ENCODE measurements at regions not wholly inside any gene's neighbourhood (a gene's known extent, or its start where the extent isn't known, plus 50 kb on each side); places are given as distances from the start of the nearest gene placed in this dataset.

DNA sequence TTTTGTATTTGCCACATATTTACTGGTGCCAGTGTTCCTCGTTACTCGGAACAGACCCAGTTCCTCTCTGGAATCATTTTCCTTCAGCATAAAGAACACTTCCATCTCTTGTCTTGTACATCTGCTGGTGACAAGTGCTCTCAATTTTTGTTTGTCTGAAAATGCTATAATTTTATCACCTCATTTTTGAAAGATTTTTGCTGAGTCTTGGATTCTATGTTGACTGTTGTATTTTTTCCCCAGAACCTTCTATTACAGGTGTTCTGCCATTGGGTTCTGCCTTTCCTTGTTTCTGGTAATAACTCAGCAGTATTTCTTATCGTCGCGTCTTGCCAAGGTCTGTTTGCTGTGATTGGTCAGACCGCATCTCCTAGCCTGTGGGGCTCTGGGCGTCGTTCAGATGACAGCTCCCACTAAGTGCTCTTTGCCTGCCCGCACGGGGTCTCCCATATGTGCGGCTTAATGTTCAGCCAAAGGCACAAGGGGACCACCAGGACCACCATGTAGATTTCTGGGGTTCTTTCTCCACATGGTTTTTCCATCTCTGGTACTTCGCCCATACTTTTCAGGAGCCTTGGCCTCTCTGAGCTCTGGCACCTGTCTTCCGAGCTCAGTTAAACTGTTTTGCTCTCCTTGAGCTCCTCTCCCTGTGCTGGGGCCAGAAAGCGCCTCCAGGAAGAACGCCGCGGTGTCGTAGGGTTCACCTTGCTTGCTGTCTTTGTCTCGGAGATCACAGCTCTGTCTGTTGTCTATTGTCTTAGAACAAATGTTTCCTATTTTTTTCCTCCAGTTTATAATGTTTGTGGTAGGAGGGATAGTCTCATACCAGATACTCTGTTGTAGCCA is 80.0 kb downstream of the METRNL start:
- no TSS peak for BruUV-seq (replicated peaks)
- intact Hi-C loops (cut with micrococcal nuclease; ENCODE audit: unreplicated experiment), result no loop called here

More for the DNA sequence above, 80.0 kb downstream of the METRNL start:
- POLR2A ChIA-PET, result no interaction called here
- 47% methylated on average over 19 of the region's 19 CpGs for WGBS (ENCODE audit: insufficient coverage, insufficient replicate concordance, low lambda C conversion rate, missing lambda C conversion rate)
- H3K27me3 ChIP-seq (replicated peaks in 1 of 2; ENCODE audit: control insufficient read depth in 2 of 2, insufficient read depth in 2 of 2, low read length in 1 of 2), result no peaks in the 10 kb centered on the region
- DNase-seq (ENCODE audit: low read depth, low spot score) (no peak), FAIRE-seq (no peak), ATAC-seq (no peak)
- SMC1A ChIA-PET (ENCODE audit: uncharacterized antibody, unreplicated experiment), result no interaction called here
- no peaks in the 10 kb centered on the region for H4K20me1 ChIP-seq (ENCODE audit: control insufficient read depth, insufficient read depth)
- RAD21 ChIA-PET (ENCODE audit: unreplicated experiment), result no interaction called here
- H3K79me2 ChIP-seq (ENCODE audit: control insufficient read depth, insufficient read depth, low read length), result no peaks in the 10 kb centered on the region
- no peak overlapping the region for H3K27ac ChIP-seq (ENCODE audit: control insufficient read depth, insufficient read depth)
- no peaks in the 10 kb centered on the region for H3K4me1 ChIP-seq (ENCODE audit: control insufficient read depth, insufficient read depth, low read length)
- H3K9me3 ChIP-seq (replicated peaks; ENCODE audit: control insufficient read depth, insufficient read depth, low read length), result no peaks in the 10 kb centered on the region
- in situ Hi-C loops (cut with MboI), result no loop called here
- H3K4me2 ChIP-seq (ENCODE audit: control insufficient read depth, insufficient read depth), result no peak overlapping the region
- no peak overlapping the region for H3K4me3 ChIP-seq
- H2AFZ ChIP-seq (ENCODE audit: control insufficient read depth, low read depth, low read length), result no peak overlapping the region
- CTCF ChIA-PET, result no interaction called here
- no peak for TF ChIP-seq CHD4 (IDR thresholded peaks at IDR 0.05)
- no peak for TF ChIP-seq SP1 (IDR thresholded peaks at IDR 0.05; ENCODE audit: low read depth, low read length)
- no peak for TF ChIP-seq RCOR1 (conservative IDR thresholded peaks at IDR 0.05; ENCODE audit: low read depth, low read length)
- TF ChIP-seq, protein P1, sequence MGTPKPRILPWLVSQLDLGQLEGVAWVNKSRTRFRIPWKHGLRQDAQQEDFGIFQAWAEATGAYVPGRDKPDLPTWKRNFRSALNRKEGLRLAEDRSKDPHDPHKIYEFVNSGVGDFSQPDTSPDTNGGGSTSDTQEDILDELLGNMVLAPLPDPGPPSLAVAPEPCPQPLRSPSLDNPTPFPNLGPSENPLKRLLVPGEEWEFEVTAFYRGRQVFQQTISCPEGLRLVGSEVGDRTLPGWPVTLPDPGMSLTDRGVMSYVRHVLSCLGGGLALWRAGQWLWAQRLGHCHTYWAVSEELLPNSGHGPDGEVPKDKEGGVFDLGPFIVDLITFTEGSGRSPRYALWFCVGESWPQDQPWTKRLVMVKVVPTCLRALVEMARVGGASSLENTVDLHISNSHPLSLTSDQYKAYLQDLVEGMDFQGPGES (IDR thresholded peaks at IDR 0.05), result no peak
- TF ChIP-seq BMI1 (IDR thresholded peaks at IDR 0.05; ENCODE audit: borderline replicate concordance), result no peak
- TF ChIP-seq SMARCA5 (IDR thresholded peaks at IDR 0.05), result no peak
- TF ChIP-seq HCFC1 (IDR thresholded peaks at IDR 0.05; ENCODE audit: low read length), result no peak
- no peak for TF ChIP-seq STAT1 (conservative IDR thresholded peaks at IDR 0.05)
- H3K36me3 ChIP-seq (ENCODE audit: control insufficient read depth in 2 of 2, insufficient read depth in 2 of 2, low read length in 1 of 2), result no peaks in the 10 kb centered on the region
- H3K9ac ChIP-seq (ENCODE audit: control insufficient read depth, insufficient read depth, low read length), result no peak overlapping the region

Data from GM12878 (cell line).